ENCODE measurements at regions not wholly inside any gene's neighbourhood (a gene's known extent, or its start where the extent isn't known, plus 50 kb on each side); places are given as distances from the start of the nearest gene placed in this dataset.

- H3K36me3 ChIP-seq (ENCODE audit: control insufficient read depth, insufficient read depth, low read length), result no peaks in the 10 kb centered on the region
- no peaks in the 10 kb centered on the region for H3K9me3 ChIP-seq (ENCODE audit: control insufficient read depth, insufficient read depth, low read length)
- peaks cover 6% of the 10 kb centered on the region for H3K4me1 ChIP-seq (ENCODE audit: control insufficient read depth, insufficient read depth, low read length)
- H3K9ac ChIP-seq (ENCODE audit: low read depth, low read length), result no peak overlapping the region
- no peaks in the 10 kb centered on the region for H3K27me3 ChIP-seq (ENCODE audit: control insufficient read depth, insufficient read depth, low read length)
- H3K4me3 ChIP-seq (ENCODE audit: low read depth, low read length), result no peak overlapping the region
These were observed 1039.5 kb upstream of the SORCS1 start for GRCh38 chr10:108203905-108204527.

GRCh38 chr10:108187408-108188012 is 1023.0 kb upstream of the SORCS1 start:
- H3K9me3 ChIP-seq (ENCODE audit: control insufficient read depth, insufficient read depth, low read length), result no peaks in the 10 kb centered on the region
- H3K4me3 ChIP-seq (ENCODE audit: low read depth, low read length), result no peak overlapping the region

GRCh38 chr10:108184114-108184513 is 1019.6 kb upstream of the SORCS1 start:
- no peaks in the 10 kb centered on the region for H3K9me3 ChIP-seq (ENCODE audit: control insufficient read depth, insufficient read depth, low read length)
- H3K4me1 ChIP-seq (ENCODE audit: control insufficient read depth, insufficient read depth, low read length), result no peaks in the 10 kb centered on the region
- no peaks in the 10 kb centered on the region for H3K36me3 ChIP-seq (ENCODE audit: control insufficient read depth, insufficient read depth, low read length)
- H3K4me3 ChIP-seq (ENCODE audit: low read depth, low read length), result no peak overlapping the region
- no peak overlapping the region for H3K9ac ChIP-seq (ENCODE audit: low read depth, low read length)
- no peaks in the 10 kb centered on the region for H3K27me3 ChIP-seq (ENCODE audit: control insufficient read depth, insufficient read depth, low read length)

More at GRCh38 chr10:108187408-108188012, 1023.0 kb upstream of the SORCS1 start:
- no peaks in the 10 kb centered on the region for H3K27me3 ChIP-seq (ENCODE audit: control insufficient read depth, insufficient read depth, low read length)
- no peaks in the 10 kb centered on the region for H3K36me3 ChIP-seq (ENCODE audit: control insufficient read depth, insufficient read depth, low read length)
- H3K9ac ChIP-seq (ENCODE audit: low read depth, low read length), result no peak overlapping the region
- no peaks in the 10 kb centered on the region for H3K4me1 ChIP-seq (ENCODE audit: control insufficient read depth, insufficient read depth, low read length)

DNA sequence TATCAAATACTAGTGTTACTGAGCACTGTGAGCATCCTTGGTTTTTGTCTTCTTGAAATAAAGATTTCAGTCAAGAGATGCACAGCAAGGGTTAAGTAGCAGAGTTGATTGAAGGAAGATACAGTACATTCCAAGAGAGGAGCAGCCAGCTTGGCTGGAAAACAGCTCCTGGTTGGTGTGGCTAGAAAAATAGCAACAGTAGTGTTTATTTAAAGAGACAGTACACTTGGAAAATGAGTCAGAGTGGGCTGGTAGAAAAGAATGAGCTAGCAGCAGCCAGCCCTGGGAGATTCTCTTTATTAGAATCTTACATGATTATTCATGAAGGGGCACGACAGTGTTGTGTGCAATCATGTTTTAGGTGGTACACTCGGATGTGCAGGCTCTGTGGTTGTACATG is 1016.4 kb upstream of the SORCS1 start:
- no peak overlapping the region for H3K9ac ChIP-seq (ENCODE audit: low read depth, low read length)
- H3K9me3 ChIP-seq (ENCODE audit: control insufficient read depth, insufficient read depth, low read length), result no peaks in the 10 kb centered on the region
- H3K36me3 ChIP-seq (ENCODE audit: control insufficient read depth, insufficient read depth, low read length), result no peaks in the 10 kb centered on the region
- H3K4me3 ChIP-seq (ENCODE audit: low read depth, low read length), result no peak overlapping the region
- H3K4me1 ChIP-seq (ENCODE audit: control insufficient read depth, insufficient read depth, low read length), result no peaks in the 10 kb centered on the region
- no peaks in the 10 kb centered on the region for H3K27me3 ChIP-seq (ENCODE audit: control insufficient read depth, insufficient read depth, low read length)

DNA sequence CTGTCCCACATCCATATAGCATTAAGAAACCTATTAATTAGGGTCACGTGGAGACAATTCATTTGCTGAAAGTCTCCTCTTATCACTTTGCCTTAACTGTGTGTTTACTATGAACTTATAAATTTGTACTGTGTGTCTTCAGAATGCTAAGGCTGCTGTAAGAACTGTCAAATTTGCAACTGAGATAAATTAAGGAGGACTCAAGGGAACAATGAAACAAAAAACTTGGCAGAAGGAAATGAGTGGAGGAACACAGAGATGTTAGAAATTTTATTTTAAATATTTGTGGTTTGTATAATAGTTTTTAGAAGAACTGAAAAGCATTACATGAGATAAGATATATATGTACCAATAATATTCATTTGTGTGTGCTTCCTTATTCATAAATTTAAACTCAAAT is 1005.3 kb upstream of the SORCS1 start:
- Histone ChIP-seq H3K9ac (ENCODE audit: low read depth, low read length) (no peak overlapping the region), H3K4me1 (ENCODE audit: control insufficient read depth, insufficient read depth, low read length) (no peaks in the 10 kb centered on the region), H3K36me3 (ENCODE audit: control insufficient read depth, insufficient read depth, low read length) (no peaks in the 10 kb centered on the region), H3K27me3 (ENCODE audit: control insufficient read depth, insufficient read depth, low read length) (no peaks in the 10 kb centered on the region), H3K9me3 (ENCODE audit: control insufficient read depth, insufficient read depth, low read length) (no peaks in the 10 kb centered on the region), H3K4me3 (ENCODE audit: low read depth, low read length) (no peak overlapping the region)

DNA sequence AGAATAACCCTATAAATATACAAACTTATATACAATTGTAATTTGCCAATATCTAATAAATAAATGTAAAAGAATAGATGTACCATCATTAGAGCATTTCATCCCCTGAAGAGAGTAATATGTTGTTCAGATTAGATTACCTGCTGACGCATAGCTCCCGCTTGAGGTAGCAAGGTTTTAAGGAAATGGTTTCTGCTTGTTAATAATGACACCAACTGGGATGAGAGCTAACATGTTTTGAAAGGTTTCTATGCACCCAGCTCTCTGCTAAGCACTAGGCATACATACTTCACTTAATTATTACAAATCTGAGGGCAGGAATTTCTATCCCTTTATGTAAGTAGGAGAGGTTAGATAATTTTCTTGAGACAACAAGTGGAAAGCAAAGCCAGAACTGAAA is 1003.3 kb upstream of the SORCS1 start:
- Histone ChIP-seq H3K27me3 (ENCODE audit: control insufficient read depth, insufficient read depth, low read length) (no peaks in the 10 kb centered on the region), H3K9me3 (ENCODE audit: control insufficient read depth, insufficient read depth, low read length) (no peaks in the 10 kb centered on the region), H3K4me1 (ENCODE audit: control insufficient read depth, insufficient read depth, low read length) (no peaks in the 10 kb centered on the region), H3K36me3 (ENCODE audit: control insufficient read depth, insufficient read depth, low read length) (no peaks in the 10 kb centered on the region), H3K9ac (ENCODE audit: low read depth, low read length) (no peak overlapping the region), H3K4me3 (ENCODE audit: low read depth, low read length) (no peak overlapping the region)

DNA sequence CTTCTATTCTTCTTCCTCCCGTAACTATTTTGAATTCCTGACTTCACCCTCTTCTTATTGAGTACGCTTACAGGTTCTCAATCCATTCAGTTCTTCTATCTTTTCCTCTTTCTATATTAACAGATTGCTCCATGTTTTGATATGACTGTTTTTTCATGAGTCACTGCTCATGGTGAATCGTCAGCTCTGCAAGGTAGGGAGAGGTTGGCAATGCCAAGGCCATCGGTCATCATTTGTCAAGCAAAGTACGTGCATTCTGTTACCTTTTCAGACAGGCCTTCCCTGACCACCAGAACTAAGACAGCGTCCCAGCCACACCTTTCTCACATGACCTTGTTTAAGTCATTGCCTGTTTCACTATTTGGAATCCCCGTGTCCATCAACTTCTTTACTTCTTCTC is 1001.9 kb upstream of the SORCS1 start:
- no peak overlapping the region for H3K4me3 ChIP-seq (ENCODE audit: low read depth, low read length)

GRCh38 chr10:108147346-108147745 is 982.8 kb upstream of the SORCS1 start:
- Histone ChIP-seq H3K4me1 (ENCODE audit: control insufficient read depth, insufficient read depth, low read length) (peaks cover 6% of the 10 kb centered on the region), H3K9me3 (ENCODE audit: control insufficient read depth, insufficient read depth, low read length) (no peaks in the 10 kb centered on the region), H3K36me3 (ENCODE audit: control insufficient read depth, insufficient read depth, low read length) (no peaks in the 10 kb centered on the region), H3K9ac (ENCODE audit: low read depth, low read length) (no peak overlapping the region), H3K27me3 (ENCODE audit: control insufficient read depth, insufficient read depth, low read length) (no peaks in the 10 kb centered on the region), H3K4me3 (ENCODE audit: low read depth, low read length) (no peak overlapping the region)

More for the DNA sequence above, 1001.9 kb upstream of the SORCS1 start:
- H3K36me3 ChIP-seq (ENCODE audit: control insufficient read depth, insufficient read depth, low read length), result no peaks in the 10 kb centered on the region
- H3K9me3 ChIP-seq (ENCODE audit: control insufficient read depth, insufficient read depth, low read length), result no peaks in the 10 kb centered on the region
- H3K9ac ChIP-seq (ENCODE audit: low read depth, low read length), result no peak overlapping the region
- H3K4me1 ChIP-seq (ENCODE audit: control insufficient read depth, insufficient read depth, low read length), result no peaks in the 10 kb centered on the region
- no peaks in the 10 kb centered on the region for H3K27me3 ChIP-seq (ENCODE audit: control insufficient read depth, insufficient read depth, low read length)

- no peaks in the 10 kb centered on the region for H3K4me1 ChIP-seq (ENCODE audit: control insufficient read depth, insufficient read depth, low read length)
- H3K4me3 ChIP-seq (ENCODE audit: low read depth, low read length), result no peak overlapping the region
- no peaks in the 10 kb centered on the region for H3K27me3 ChIP-seq (ENCODE audit: control insufficient read depth, insufficient read depth, low read length)
- no peak overlapping the region for H3K9ac ChIP-seq (ENCODE audit: low read depth, low read length)
- H3K36me3 ChIP-seq (ENCODE audit: control insufficient read depth, insufficient read depth, low read length), result no peaks in the 10 kb centered on the region
- no peaks in the 10 kb centered on the region for H3K9me3 ChIP-seq (ENCODE audit: control insufficient read depth, insufficient read depth, low read length)
These were observed 976.6 kb upstream of the SORCS1 start for GRCh38 chr10:108141064-108141463.

DNA sequence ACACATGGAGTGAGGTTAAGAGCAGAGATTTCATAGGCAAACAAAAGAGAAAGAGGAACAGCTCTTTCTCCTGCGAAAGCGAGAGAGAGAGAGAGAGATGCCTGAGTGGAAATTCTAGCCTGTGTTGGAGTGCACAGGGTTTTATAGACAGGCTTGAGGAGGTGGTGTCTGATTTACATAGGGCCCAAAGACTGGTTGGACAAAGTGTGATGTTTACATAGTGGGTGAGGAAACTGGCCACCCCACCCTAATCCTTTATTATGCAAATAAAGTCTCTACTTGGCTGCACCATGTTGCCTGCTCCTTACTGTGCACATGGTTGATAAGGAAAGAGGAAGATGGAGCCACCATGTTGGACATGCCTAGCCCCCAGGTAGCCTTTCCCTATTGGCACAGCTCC is 967.8 kb upstream of the SORCS1 start:
- H3K36me3 ChIP-seq (ENCODE audit: control insufficient read depth, insufficient read depth, low read length), result no peaks in the 10 kb centered on the region
- no peaks in the 10 kb centered on the region for H3K27me3 ChIP-seq (ENCODE audit: control insufficient read depth, insufficient read depth, low read length)
- H3K9ac ChIP-seq (ENCODE audit: low read depth, low read length), result no peak overlapping the region
- no peaks in the 10 kb centered on the region for H3K9me3 ChIP-seq (ENCODE audit: control insufficient read depth, insufficient read depth, low read length)
- no peak overlapping the region for H3K4me3 ChIP-seq (ENCODE audit: low read depth, low read length)
- H3K4me1 ChIP-seq (ENCODE audit: control insufficient read depth, insufficient read depth, low read length), result no peaks in the 10 kb centered on the region

DNA sequence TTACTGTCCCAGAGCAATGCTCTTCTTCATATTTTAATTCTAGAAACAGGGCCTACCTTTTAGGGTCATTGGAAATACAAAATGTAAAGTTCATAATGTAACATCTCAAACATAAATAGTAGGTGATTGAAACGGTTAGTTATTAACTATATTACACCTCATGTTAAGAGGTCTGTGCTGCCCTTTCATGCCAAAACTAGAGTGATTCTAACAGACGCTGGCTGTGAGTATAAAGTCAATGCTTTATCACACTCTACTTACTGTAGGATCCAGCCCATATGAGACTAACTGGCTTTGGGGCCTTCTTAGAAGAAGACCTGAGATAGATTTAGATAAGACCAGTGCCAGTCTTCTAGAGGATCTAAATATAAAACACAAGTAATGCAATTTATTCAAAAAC is 966.1 kb upstream of the SORCS1 start:
- Histone ChIP-seq H3K9me3 (ENCODE audit: control insufficient read depth, insufficient read depth, low read length) (no peaks in the 10 kb centered on the region), H3K4me1 (ENCODE audit: control insufficient read depth, insufficient read depth, low read length) (no peaks in the 10 kb centered on the region), H3K9ac (ENCODE audit: low read depth, low read length) (no peak overlapping the region), H3K27me3 (ENCODE audit: control insufficient read depth, insufficient read depth, low read length) (no peaks in the 10 kb centered on the region), H3K36me3 (ENCODE audit: control insufficient read depth, insufficient read depth, low read length) (no peaks in the 10 kb centered on the region), H3K4me3 (ENCODE audit: low read depth, low read length) (no peak overlapping the region)

- Histone ChIP-seq H3K27me3 (ENCODE audit: control insufficient read depth, insufficient read depth, low read length) (no peaks in the 10 kb centered on the region), H3K9me3 (ENCODE audit: control insufficient read depth, insufficient read depth, low read length) (no peaks in the 10 kb centered on the region), H3K9ac (ENCODE audit: low read depth, low read length) (no peak overlapping the region), H3K36me3 (ENCODE audit: control insufficient read depth, insufficient read depth, low read length) (no peaks in the 10 kb centered on the region), H3K4me1 (ENCODE audit: control insufficient read depth, insufficient read depth, low read length) (peaks cover 8% of the 10 kb centered on the region), H3K4me3 (ENCODE audit: low read depth, low read length) (no peak overlapping the region)
These were observed 947.7 kb upstream of the SORCS1 start for GRCh38 chr10:108112218-108112617.

Data from iPS-15b (cell line).